ENCODE measurements at regions not wholly inside any gene's neighbourhood (a gene's known extent, or its start where the extent isn't known, plus 50 kb on each side); places are given as distances from the start of the nearest gene placed in this dataset.
"Not testable (repeated sequence)": the region's sequence is repeated elsewhere in the genome, so short reads cannot be mapped to it uniquely, and the experiment has no call there.

- no peak for DNase-seq
These were observed 100.5 kb downstream of the SLC4A3 start for GRCh38 chr2:219727771-219728429.

- peak; percentile 13 for DNase-seq
These were observed 101.6 kb downstream of the SLC4A3 start for GRCh38 chr2:219728991-219729487.

- no peak for DNase-seq
These were observed 103.7 kb downstream of the SLC4A3 start for GRCh38 chr2:219731173-219731572.

DNA sequence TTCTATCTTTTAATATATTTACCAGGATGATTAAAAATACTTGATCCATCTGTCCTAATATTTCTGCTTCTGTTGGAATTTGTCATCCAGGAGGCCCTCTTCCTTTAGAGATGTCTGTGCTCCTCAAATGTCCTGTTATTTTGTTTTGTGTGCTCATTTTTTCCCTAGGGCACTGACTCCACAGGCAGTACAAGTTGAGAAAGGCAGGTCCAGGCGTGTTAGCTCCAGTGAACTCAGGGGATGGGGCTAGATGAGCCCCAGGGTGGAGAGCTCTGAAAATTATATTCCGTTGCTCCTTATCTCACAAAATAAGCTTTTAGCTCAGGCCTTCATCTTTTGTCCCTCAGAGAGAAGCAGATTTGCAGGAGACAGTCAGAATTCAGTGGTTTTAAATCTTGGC, 105.7 kb downstream of the SLC4A3 start:
- DNase-seq: no peak

DNA sequence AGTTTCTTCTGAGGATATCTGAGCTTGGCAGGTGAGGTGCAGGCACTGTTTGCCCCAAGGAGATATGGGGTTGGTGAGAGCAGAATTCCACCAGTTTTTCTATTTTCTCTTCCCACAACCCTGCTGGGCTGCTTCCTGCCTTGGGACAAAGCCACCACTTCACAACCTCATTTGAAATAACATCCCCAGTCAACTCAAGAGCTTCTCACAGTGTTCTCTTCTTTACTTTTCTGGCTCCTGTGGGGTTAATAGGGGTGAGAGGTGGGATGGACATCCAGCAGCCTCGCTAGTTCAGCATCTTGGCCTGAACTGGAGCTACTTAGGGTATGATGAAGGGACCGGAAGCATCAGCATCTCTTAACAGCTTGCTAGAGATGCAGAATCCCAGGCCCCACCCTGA, 106.3 kb downstream of the SLC4A3 start:
- DNase-seq: no peak

GRCh38 chr2:219736209-219736608, 108.8 kb downstream of the SLC4A3 start:
- DNase-seq: peak; percentile 56

DNA sequence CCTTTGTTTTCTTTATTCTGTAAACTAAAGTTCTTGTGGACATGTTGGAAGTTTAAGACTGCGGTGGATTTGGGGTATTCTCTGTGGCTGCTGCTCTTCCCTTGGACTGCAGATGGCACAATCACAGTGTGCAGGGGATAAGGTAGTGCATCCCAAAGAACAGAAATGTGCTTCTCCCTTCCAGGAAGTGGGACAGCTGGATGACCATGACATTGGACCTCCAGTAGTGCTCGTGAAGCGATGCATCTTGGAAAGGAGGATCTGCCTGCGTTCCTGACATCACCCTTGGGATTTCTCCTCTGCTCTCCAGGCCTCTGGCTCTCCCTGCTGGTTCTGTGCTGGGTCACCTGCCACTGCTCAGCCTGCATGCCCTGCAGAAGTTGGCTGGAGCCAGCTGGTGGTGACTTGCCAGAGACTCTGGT, 109.9 kb downstream of the SLC4A3 start:
- no peak for DNase-seq

DNA sequence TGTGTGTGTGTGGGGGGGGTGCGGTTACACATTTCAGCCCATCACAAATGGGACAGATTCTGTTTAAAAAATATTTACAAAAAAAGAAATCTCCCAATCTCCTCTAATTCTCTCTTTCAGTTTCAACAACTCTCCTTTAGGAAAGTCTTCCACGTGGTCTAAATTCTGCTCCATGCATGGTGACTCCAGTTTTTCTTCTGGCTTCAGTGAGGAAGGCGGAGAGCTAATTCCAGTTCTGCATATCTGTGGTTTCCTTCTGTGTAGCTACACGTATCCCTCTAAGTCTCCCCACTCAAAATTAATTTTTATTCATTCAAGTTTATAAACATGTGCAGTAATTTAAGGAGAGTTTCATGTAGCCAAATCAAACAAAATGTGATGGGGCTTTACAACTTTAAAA, 111.6 kb downstream of the SLC4A3 start:
- no peak for DNase-seq

GRCh38 chr2:219739866-219740440, 112.5 kb downstream of the SLC4A3 start:
- no peak for DNase-seq

DNA sequence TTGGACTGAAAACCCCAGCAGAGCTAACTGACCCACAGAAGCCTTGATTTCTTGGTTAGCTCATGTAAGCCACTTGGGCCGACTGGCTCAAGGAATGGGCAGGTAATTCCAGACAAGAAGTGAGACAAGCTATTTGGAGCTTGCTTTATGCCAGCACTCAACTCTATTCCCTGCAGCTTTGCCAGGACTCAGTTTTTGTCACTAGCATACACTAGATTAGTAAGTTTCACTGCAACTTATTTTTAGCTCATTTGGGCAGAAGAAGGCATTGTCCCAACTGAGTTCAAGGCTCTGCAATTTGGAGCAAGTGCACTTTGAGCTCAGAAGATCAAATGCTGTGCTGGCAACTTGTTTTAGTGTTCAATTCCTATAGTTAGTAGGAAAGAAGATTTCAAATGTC, 116.1 kb downstream of the SLC4A3 start:
- DNase-seq: no peak

GRCh38 chr2:219744066-219744465, 116.6 kb downstream of the SLC4A3 start:
- no peak for DNase-seq

GRCh38 chr2:219744600-219744999, 117.2 kb downstream of the SLC4A3 start:
- no peak for DNase-seq

- no peak for DNase-seq
These were observed 120.2 kb downstream of the SLC4A3 start for GRCh38 chr2:219747637-219748036.

GRCh38 chr2:219748671-219749570, 121.5 kb downstream of the SLC4A3 start:
- DNase-seq: no peak

GRCh38 chr2:219751121-219751520, 123.7 kb downstream of the SLC4A3 start:
- not testable (repeated sequence) for DNase-seq

DNA sequence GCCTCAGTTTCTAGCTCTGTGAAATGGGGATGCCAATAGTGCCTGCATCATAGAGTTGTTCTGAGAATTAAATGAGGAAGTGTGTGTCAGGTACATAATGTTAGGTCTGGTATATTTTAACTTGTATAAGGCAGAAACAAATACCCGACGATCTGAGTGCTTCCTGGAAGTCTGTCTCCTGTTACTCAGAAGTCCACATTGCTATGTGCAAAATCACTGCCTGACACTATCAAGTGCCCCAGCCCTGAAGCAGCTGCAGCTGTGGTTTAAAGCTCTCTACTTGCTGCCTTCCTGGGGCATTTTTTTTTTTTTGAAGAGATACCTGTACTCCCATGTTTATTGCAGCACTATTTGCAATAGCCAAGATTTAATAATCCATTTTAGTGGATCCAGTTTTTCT, 125.3 kb downstream of the SLC4A3 start:
- no peak for DNase-seq

DNA sequence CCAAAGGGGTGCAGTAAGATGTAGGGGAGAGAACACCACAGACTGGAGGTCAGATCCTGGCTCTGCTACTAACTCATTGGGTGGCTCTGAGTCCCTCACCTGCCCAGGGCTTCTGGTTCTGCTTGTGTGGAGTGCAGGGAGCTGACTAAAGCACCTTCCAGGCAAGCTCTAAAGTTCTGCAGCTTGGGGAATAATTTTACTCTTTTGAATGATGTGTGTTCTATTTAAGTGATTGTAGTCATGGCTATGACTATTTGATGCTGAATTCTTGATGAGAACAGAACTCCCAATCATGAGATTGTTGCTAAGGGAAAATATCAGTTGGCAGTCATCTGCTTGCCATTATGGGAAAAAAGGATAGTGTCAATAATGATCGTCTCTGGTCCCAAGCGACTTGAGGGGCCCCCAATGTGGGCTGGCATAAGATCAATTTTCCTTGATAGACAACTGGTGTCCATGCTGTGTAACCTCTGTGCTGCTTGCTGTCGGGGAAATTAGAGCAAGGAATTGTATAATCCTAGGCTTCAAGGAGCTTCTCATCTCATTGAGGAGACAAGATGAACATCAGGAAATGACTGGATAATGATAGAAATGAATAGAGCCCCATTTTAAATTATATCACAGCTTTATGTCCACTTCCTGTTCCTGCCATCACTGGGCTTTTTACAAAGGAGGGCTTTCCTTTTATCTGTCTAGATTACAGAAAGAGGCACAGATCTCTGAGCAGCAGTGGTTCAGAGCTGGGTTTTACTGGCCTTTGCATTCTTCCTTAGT, 131.7 kb downstream of the SLC4A3 start:
- DNase-seq: no peak

- DNase-seq: no peak
These were observed 132.4 kb downstream of the SLC4A3 start for GRCh38 chr2:219759801-219760200.

GRCh38 chr2:219765231-219765911, 137.9 kb downstream of the SLC4A3 start:
- no peak for DNase-seq

DNA sequence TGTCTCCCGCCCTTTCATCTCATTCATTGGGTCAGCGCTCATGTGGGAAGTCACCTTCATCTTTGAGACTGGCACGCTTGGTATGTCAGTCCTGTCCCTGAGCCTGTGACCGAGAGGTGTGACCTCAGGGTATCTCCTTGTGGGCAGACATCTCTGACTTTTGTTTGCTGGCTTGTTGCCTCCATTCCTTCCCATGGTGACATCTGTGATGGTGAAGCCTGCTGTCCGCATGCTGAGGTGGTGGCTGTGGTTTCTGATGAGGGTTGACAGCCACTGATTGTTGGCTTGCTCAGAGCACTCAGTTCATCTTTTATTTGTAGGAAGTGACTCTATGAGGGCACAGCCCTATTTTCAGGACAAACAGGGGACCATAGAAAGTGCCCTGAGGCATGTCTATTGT, 139.2 kb downstream of the SLC4A3 start:
- DNase-seq: no peak

GRCh38 chr2:219769090-219769910, 141.9 kb downstream of the SLC4A3 start:
- no peak for DNase-seq

Measured in hematopoietic multipotent progenitor cell treated with erythropoietin and hydrocortisone succinate and interleukin-3 and kit ligand, for 8 days (in vitro differentiated cells).